Stimulated activated CD4-positive, alpha-beta T cell treated with anti-CD3 and anti-CD28 coated beads, Interleukin-12 subunit alpha, Interleukin-12 subunit beta, amount 100 ng/mL, for 24 hours (primary cell): ENCODE measurements at regions not wholly inside any gene's neighbourhood (a gene's known extent, or its start where the extent isn't known, plus 50 kb on each side); places are given as distances from the start of the nearest gene placed in this dataset.

Experiments
- DNase-seq, 2 experiments: peaks; one replicate each; pipeline ENCODE4 v3.0.0-alpha.2; 2020; ENCODE audit warnings: low read depth in 2 of 2

- DNase-seq, result no peak
These were observed 403.0 kb upstream of the ID2 start for GRCh38 chr2:8278709-8279354.

GRCh38 chr2:8279506-8279905 lies 402.4 kb upstream of the ID2 start:
- DNase-seq, result no peak

- no peak for DNase-seq
These were observed 400.6 kb upstream of the ID2 start for GRCh38 chr2:8281234-8281633.

- DNase-seq, result no peak
These were observed 399.7 kb upstream of the ID2 start for GRCh38 chr2:8281950-8282857.

GRCh38 chr2:8282858-8283252 lies 399.0 kb upstream of the ID2 start:
- no peak for DNase-seq

- DNase-seq, result no peak
These were observed 396.8 kb upstream of the ID2 start for GRCh38 chr2:8285081-8285480.

- DNase-seq, result no peak
These were observed 396.0 kb upstream of the ID2 start for GRCh38 chr2:8285898-8286297.

- no peak for DNase-seq
These were observed 393.6 kb upstream of the ID2 start for GRCh38 chr2:8288206-8288605.

- DNase-seq, result no peak
These were observed 392.7 kb upstream of the ID2 start for GRCh38 chr2:8289111-8289510.

- DNase-seq, result no peak
These were observed 391.0 kb upstream of the ID2 start for GRCh38 chr2:8290771-8291352.

GRCh38 chr2:8296306-8296705 lies 385.6 kb upstream of the ID2 start:
- DNase-seq, result peak in 1 of 2 experiments; percentile 14

GRCh38 chr2:8297376-8298231 lies 384.3 kb upstream of the ID2 start:
- no peak for DNase-seq

- DNase-seq, result no peak
These were observed 383.1 kb upstream of the ID2 start for GRCh38 chr2:8298783-8299182.

- DNase-seq, result no peak
These were observed 381.6 kb upstream of the ID2 start for GRCh38 chr2:8300216-8300615.

- no peak for DNase-seq
These were observed 381.0 kb upstream of the ID2 start for GRCh38 chr2:8300905-8301304.

- DNase-seq, result peak in 1 of 2 experiments; percentile 64
These were observed 378.5 kb upstream of the ID2 start for GRCh38 chr2:8303322-8303832.

GRCh38 chr2:8304821-8305766 lies 376.8 kb upstream of the ID2 start:
- no peak for DNase-seq

GRCh38 chr2:8306530-8307351 lies 375.1 kb upstream of the ID2 start:
- no peak for DNase-seq

- no peak for DNase-seq
These were observed 374.2 kb upstream of the ID2 start for GRCh38 chr2:8307606-8308180.
